ENCODE measurements at regions not wholly inside any gene's neighbourhood (a gene's known extent, or its start where the extent isn't known, plus 50 kb on each side); places are given as distances from the start of the nearest gene placed in this dataset.

- TF ChIP-seq GATAD2B (conservative IDR thresholded peaks at IDR 0.05; ENCODE audit: low read depth) (no peak), ATF7 (IDR thresholded peaks at IDR 0.05; ENCODE audit: low read depth) (no peak), SUZ12 (IDR thresholded peaks at IDR 0.05; ENCODE audit: unreplicated experiment) (no peak)
Observed at GRCh38 chr15:61571026-61571425, 341.9 kb upstream of the RORA start (continued).

GRCh38 chr15:61564785-61565184, 335.7 kb upstream of the RORA start:
- H3K27ac ChIP-seq (ENCODE audit: control insufficient read depth, insufficient read depth): no peak overlapping the region
- POLR2A ChIA-PET: no interaction called here
- DNase-seq (ENCODE audit: low read depth, low spot score) (no peak), FAIRE-seq (no peak), ATAC-seq (no peak)
- TF ChIP-seq JUND (IDR thresholded peaks at IDR 0.05; ENCODE audit: low read depth, low read length) (no peak), TCF3 (IDR thresholded peaks at IDR 0.05; ENCODE audit: borderline replicate concordance, insufficient read depth, low read depth, low read length) (no peak), RB1 (IDR thresholded peaks at IDR 0.05; ENCODE audit: borderline replicate concordance) (no peak), NFYA (IDR thresholded peaks at IDR 0.05; ENCODE audit: borderline replicate concordance, low read depth, low read length) (no peak), NR2C2 (IDR thresholded peaks at IDR 0.05; ENCODE audit: borderline replicate concordance, control insufficient read depth, insufficient read length, low read depth) (no peak), ZBTB33 (IDR thresholded peaks at IDR 0.05) (no peak), CEBPZ (IDR thresholded peaks at IDR 0.05; ENCODE audit: low read depth, low read length) (no peak), RAD21 (IDR thresholded peaks at IDR 0.05; ENCODE audit: insufficient read depth, low read depth, low read length) (no peak), STAT1 (conservative IDR thresholded peaks at IDR 0.05) (no peak), ZNF274 (IDR thresholded peaks at IDR 0.05; ENCODE audit: insufficient read depth, insufficient read length) (no peak), GATAD2B (conservative IDR thresholded peaks at IDR 0.05; ENCODE audit: low read depth) (no peak), BRCA1 (IDR thresholded peaks at IDR 0.05; ENCODE audit: low read depth, low read length) (no peak), ZNF207 (IDR thresholded peaks at IDR 0.05; ENCODE audit: borderline replicate concordance) (no peak), STAT3 (IDR thresholded peaks at IDR 0.05; ENCODE audit: low read depth, low read length) (no peak), BMI1 (IDR thresholded peaks at IDR 0.05; ENCODE audit: borderline replicate concordance) (no peak), CHD4 (IDR thresholded peaks at IDR 0.05) (no peak), KLF5 (IDR thresholded peaks at IDR 0.05; ENCODE audit: partially characterized antibody) (no peak), PML (IDR thresholded peaks at IDR 0.05; ENCODE audit: low read length) (no peak)
- RAD21 ChIA-PET (ENCODE audit: unreplicated experiment): no interaction called here
- no peaks in the 10 kb centered on the region for H4K20me1 ChIP-seq (ENCODE audit: control insufficient read depth, insufficient read depth)
- no peak overlapping the region for H3K4me3 ChIP-seq
- no peak overlapping the region for H3K4me2 ChIP-seq (ENCODE audit: control insufficient read depth, insufficient read depth)
- H2AFZ ChIP-seq (ENCODE audit: control insufficient read depth, low read depth, low read length): no peak overlapping the region
- no peaks in the 10 kb centered on the region for H3K27me3 ChIP-seq (replicated peaks in 1 of 2; ENCODE audit: control insufficient read depth in 2 of 2, insufficient read depth in 2 of 2, low read length in 1 of 2)
- CTCF ChIA-PET: no interaction called here
- H3K36me3 ChIP-seq (ENCODE audit: control insufficient read depth in 2 of 2, insufficient read depth in 2 of 2, low read length in 1 of 2): no peaks in the 10 kb centered on the region
- H3K9ac ChIP-seq (ENCODE audit: control insufficient read depth, insufficient read depth, low read length): no peak overlapping the region
- WGBS (ENCODE audit: insufficient coverage, insufficient replicate concordance, low lambda C conversion rate, missing lambda C conversion rate): 2% methylated on average over 3 of the region's 3 CpGs
- intact Hi-C loops (cut with micrococcal nuclease; ENCODE audit: unreplicated experiment): no loop called here
- BruUV-seq (replicated peaks): no TSS peak
- in situ Hi-C loops (cut with MboI): no loop called here
- no peaks in the 10 kb centered on the region for H3K79me2 ChIP-seq (ENCODE audit: control insufficient read depth, insufficient read depth, low read length)
- H3K9me3 ChIP-seq (replicated peaks; ENCODE audit: control insufficient read depth, insufficient read depth, low read length): no peaks in the 10 kb centered on the region
- SMC1A ChIA-PET (ENCODE audit: uncharacterized antibody, unreplicated experiment): no interaction called here
- H3K4me1 ChIP-seq (ENCODE audit: control insufficient read depth, insufficient read depth, low read length): no peaks in the 10 kb centered on the region
